GM19438 (cell line): ENCODE measurements at regions not wholly inside any gene's neighbourhood (a gene's known extent, or its start where the extent isn't known, plus 50 kb on each side); places are given as distances from the start of the nearest gene placed in this dataset.
"Not testable (repeated sequence)": the region's sequence is repeated elsewhere in the genome, so short reads cannot be mapped to it uniquely, and the experiment has no call there.

ENCODE experiments used
- ATAC-seq: cut with Tn5 transposase; IDR thresholded peaks from one replicate; pipeline ENCODE4 v1.9.1; 2021; ENCODE audit warnings: low read depth; ENCODE audit not compliant: unreplicated experiment

DNA sequence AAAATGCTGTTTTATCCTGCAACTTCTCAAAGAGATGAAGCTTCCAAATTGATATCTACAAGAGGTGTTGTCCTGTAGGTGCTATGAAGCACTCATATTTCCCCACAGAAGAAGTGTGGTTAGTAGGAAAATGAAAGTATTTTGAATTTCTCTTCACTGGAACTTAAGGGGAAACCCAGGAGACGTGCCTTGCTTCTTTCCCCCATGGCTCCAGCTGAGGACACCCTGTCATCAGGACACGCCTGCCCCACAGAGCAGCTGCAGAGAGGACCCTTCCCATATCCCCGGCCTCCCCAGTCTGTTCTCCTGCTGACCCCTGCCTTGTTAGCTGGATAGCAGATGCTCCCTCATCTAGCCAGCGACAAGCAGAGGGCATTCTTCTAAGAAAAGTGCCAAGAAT lies 371.3 kb downstream of the COG6 start:
- ATAC-seq = peak; percentile 26

- ATAC-seq = no peak
Measured at GRCh38 chr13:40028446-40028845, 373.0 kb downstream of the COG6 start.

DNA sequence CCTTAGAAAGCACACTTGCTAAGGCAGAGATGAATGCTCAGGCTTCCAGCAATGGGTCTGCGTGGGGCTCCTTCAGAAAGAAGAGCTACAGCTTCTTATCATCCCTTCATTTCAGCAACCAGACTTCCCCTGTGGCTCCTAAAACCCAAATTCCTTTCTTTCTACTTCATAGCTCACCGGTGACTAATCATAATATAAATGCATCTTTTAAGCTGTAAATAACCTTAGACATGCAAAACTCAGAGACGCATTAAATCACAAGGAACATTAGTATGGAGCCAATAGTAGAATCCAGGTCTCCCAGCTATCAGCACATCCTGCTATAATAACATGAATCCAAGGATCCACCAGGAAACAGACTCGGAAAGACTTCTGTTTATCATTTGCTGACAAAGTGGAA lies 375.6 kb downstream of the COG6 start:
- ATAC-seq = no peak

- ATAC-seq = no peak
Measured at GRCh38 chr13:40039061-40039460, 383.6 kb downstream of the COG6 start.

- ATAC-seq = no peak
Measured at GRCh38 chr13:40042991-40043390, 387.5 kb downstream of the COG6 start.

- no peak for ATAC-seq
Measured at GRCh38 chr13:40043764-40044163, 388.3 kb downstream of the COG6 start.

DNA sequence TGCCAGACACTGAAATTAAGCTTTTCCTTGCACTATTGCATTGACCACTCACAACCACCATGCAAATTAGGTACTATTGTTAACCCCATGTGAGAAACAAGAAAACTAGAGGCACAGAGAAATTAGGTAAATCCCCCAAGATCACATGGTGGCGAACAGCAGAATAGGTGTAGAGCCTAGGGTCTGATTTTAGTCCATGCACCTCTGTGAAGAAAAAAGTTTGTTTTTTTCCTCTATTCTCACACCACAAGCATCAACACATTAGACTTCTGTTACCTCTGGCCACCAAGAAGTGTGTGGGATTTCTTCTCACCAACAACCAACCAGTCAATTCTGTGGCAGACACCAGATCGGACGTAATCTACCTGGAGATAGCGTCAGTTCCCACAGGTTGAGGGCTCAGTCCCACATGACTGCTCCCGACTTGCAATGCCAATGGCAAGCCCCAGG lies 391.9 kb downstream of the COG6 start:
- ATAC-seq = peak; percentile 95

DNA sequence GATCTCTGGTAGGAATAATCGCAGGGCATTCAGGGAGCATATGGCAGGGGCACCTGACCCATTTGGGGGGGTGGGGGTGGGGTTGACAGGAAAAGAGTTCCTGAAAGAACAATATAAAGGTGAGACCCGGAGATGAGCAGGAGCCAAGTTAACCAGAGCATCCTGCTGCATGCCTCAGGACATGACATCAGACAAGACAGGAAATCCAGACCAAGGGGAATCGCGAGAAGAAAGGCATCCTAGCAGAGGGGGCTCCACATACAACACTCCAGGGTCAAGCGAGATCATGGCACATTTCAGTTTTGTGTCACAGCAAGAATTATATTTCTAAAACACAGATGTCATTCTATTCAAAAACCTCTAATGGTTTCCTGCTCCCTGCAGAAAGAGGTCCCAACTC lies 393.1 kb downstream of the COG6 start:
- ATAC-seq = no peak

DNA sequence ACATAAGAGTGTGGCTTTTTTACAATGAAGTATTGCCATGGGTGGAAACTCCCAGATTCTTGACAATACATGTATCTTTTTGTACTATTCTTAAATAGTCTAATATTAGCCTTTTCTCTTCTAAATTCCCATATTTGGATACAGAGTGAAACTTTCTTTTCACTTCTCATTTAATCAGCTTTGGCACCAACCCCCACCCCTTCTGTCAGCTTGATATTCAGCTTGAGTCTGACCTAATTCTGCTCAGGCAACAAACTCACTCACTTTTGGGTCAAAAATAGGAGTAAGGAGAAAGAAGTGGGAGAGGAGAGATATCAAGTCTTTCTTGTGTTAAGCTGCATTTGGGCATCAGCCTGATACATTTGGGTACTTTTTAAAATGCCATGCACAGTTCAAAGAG lies 397.5 kb downstream of the COG6 start:
- ATAC-seq = no peak

GRCh38 chr13:40053401-40053800 lies 397.9 kb downstream of the COG6 start:
- ATAC-seq = no peak

GRCh38 chr13:40054422-40054821 lies 399.0 kb downstream of the COG6 start:
- not testable (repeated sequence) for ATAC-seq

DNA sequence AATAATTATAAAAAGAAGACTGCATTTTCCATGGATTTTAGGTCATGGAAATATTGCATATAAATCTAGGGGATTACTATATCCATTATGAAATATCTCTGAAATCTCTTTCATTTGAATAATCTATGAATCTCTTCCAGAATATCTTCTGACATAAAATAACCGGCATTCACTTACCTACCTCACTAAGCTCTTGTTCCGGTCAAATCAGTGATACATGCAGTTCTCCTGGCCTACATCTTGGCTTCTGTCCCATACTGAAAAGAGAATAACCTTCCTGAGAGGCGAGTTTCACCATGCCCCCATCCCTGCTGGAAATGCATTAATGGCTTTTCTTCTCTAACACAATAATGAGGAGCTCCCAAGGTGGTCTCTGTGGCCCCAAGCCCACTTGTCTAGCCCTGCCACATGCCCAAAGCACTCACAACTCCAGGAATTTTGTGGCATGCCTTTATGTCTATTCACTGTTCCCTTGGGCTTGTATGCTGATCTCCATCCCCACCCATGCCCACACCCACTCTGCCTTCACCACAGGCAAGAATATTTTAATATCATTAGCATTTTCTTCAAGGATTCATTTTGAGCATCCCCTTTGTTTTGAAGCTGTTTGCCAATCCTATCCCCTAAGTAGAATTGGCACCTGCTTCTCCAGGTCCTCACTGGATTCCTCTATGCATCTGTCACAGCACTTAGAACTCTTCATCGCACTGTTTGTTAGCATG lies 401.6 kb downstream of the COG6 start:
- ATAC-seq = no peak

DNA sequence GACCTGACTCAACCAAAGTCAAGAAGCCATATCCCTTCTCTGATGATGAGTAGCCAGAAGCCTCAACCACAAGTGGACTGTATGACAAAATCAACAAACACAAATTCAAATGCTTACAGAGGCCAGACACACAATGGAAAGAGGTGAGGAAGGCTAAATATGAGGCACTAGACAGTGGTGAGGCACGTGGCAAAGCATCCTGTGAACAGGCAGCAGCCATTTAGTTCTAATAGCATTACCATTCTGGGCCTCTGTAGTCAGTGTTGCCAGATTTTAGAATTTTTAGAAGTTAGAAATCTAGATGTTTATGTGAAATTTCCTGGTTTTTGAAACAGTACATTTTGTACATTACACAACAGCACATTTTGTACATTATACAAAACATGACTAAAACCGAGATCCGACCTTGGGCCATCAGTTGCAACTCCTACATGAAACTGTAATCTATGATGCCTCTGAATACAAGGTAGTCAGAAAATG lies 403.3 kb downstream of the COG6 start:
- ATAC-seq = no peak

DNA sequence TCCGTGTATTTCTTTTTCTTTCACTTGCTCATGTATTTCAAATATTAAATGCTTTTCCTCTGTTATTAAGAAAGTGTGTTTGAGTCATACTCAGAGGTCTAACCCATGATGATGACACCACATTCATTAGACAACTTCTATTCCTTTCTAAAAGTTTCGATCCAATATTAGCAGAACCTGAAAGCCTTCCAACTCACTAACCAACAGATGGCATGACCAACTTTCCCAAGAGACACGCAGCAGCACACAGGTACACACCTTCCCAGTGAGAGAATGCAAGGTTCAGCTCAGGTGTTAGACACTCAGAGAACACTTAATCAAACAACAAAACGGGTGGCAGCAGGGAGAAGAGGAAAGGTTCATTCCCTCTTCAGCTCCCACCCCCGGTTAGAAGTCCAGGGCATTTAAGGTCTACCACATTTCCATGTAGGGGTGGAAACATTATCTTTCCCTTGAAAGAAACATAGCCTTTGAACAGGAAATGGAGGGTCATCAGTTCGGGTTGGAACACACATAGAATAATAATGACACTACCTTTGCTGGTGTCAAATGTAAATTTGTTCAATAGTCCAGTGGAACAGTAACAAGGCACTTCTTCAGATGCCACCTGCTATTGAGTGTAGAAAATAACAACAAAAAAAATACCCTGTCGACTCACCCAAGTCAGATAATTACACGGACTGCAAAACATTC lies 404.2 kb downstream of the COG6 start:
- ATAC-seq = no peak

GRCh38 chr13:40060296-40061007 lies 405.0 kb downstream of the COG6 start:
- ATAC-seq = peak; percentile 59

DNA sequence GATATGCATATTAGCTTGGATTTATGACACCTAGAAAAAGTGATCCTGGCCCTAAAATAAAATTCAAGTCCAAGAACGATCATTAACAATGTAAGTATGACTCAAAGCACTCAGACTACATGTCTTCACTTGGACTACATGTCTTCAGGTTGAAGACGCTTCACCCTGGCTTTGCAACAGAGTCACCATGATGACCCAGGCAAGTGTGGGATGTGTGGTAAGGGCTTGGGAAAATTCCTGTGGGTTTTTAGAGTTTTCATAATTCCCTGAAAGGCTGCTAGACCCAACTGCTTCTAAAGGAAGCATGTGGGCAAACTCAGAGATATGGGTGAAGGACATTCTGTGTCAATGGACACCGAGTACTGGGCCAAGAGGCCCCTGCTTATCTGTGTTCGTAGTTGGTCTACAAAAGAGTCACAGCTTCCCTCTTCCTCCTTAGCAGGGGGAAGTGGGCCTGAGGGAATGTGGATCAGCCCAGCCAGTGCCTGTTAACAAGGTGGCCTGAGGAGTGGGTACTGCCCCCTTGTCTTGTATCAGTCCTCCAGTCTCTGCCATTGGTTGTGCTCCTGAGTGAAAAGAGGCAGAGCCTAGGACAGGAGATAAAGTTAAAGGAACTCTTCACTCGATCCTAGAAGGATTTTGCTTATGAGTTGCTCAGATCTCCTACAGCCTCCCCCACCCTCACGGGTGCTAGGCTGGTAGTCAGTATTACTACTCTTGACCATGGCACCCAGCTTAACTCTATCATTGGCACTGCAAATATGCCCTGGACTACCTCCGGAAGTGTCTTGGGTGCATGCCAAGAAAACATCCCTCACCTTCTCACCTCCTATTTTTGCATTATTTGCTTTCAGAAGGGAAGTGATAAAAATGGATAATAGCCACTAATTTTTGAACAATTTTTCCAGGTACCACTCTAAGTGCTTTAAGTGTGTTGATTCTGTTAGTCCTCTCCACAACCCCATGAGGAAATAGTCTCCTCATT lies 406.3 kb downstream of the COG6 start:
- no peak for ATAC-seq

DNA sequence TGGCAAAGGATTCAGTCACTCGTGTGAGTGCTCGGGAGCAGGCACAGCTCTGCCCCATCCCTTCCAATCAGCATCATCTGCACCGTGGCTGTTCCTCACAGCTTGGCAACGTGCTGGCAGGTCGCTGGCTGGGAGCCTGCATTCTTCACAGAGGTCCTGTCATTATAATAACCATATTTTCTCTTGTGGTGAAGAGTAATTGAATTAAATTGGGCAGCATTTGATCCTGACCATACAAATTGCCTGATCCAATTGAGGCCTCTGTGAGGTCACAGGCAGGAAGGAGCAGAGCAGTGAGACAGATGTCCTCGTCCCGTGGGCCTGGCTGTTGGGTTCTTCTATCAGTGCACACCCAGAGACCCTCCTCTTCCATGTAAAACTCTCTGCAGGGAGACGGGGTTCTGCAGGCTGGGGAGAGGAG lies 407.8 kb downstream of the COG6 start:
- ATAC-seq = no peak

DNA sequence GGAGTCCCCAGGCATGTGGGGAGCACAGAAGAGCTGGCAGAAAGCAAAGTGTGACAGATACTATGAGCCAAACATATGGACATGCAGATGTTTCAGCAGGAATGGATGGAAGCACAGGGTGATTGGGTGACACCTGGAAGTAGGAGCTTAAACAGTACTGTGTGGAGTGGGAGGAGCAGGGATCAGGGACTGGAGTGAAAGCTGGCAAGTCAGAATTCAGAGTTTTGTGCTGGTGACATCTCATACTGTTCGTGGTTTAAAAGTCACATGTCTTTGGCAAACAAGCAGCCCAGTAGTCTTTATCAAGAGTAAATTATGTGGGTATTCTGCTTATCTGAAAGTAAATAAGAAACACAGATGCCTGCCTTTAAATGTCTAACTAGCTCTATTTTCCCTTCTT lies 408.2 kb downstream of the COG6 start:
- ATAC-seq = no peak

GRCh38 chr13:40064154-40065097 lies 409.0 kb downstream of the COG6 start:
- ATAC-seq = no peak
